ENCODE measurements at regions not wholly inside any gene's neighbourhood (a gene's known extent, or its start where the extent isn't known, plus 50 kb on each side); places are given as distances from the start of the nearest gene placed in this dataset.

DNA sequence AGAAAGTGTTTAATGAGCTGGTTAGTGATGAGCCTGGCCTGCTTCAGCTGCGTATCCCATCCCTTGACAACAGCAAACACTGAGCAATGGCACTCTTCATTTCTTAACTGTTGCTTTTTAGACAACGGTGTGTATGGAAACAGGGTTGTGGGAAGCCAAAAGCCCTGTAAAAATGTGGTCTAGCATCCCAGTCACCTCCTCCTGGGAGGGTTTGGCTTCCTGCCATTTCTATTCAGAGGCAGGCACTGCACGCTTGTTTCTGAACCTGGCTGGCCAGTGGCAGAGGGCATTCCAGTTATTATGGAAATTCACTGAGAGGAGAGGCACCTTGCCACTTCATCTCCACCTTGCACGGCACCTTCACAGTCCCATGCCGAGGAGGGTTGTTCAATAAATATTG lies 123.0 kb upstream of the ADARB2 start:
- no peak for DNase-seq (ENCODE audit: extremely low spot score)
- no peak for TF ChIP-seq HDGF (IDR thresholded peaks at IDR 0.05; ENCODE audit: borderline replicate concordance)
- TF ChIP-seq, protein P1, sequence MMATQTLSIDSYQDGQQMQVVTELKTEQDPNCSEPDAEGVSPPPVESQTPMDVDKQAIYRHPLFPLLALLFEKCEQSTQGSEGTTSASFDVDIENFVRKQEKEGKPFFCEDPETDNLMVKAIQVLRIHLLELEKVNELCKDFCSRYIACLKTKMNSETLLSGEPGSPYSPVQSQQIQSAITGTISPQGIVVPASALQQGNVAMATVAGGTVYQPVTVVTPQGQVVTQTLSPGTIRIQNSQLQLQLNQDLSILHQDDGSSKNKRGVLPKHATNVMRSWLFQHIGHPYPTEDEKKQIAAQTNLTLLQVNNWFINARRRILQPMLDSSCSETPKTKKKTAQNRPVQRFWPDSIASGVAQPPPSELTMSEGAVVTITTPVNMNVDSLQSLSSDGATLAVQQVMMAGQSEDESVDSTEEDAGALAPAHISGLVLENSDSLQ (IDR thresholded peaks at IDR 0.05) = no peak
- TF ChIP-seq ZNF384 (IDR thresholded peaks at IDR 0.05) = no peak
- TF ChIP-seq TARDBP (IDR thresholded peaks at IDR 0.05) = no peak
- no peak for TF ChIP-seq SP1 (IDR thresholded peaks at IDR 0.05)
- TF ChIP-seq CTBP1 (IDR thresholded peaks at IDR 0.05; ENCODE audit: borderline replicate concordance) = no peak
- no peak for TF ChIP-seq NFRKB (IDR thresholded peaks at IDR 0.05)
- no peak for TF ChIP-seq FOXM1 (IDR thresholded peaks at IDR 0.05; ENCODE audit: borderline replicate concordance)
- TF ChIP-seq BHLHE40 (IDR thresholded peaks at IDR 0.05; ENCODE audit: borderline replicate concordance) = no peak
- no peak for TF ChIP-seq SUZ12 (IDR thresholded peaks at IDR 0.05)
- TF ChIP-seq ELF4 (IDR thresholded peaks at IDR 0.05) = no peak
- no peak for TF ChIP-seq ARNT (IDR thresholded peaks at IDR 0.05)
- TF ChIP-seq L3MBTL2 (conservative IDR thresholded peaks at IDR 0.05) = no peak
- no peak for TF ChIP-seq FOXK2 (IDR thresholded peaks at IDR 0.05)
- CTCF ChIA-PET = no interaction called here
- POLR2A ChIA-PET = no interaction called here

DNA sequence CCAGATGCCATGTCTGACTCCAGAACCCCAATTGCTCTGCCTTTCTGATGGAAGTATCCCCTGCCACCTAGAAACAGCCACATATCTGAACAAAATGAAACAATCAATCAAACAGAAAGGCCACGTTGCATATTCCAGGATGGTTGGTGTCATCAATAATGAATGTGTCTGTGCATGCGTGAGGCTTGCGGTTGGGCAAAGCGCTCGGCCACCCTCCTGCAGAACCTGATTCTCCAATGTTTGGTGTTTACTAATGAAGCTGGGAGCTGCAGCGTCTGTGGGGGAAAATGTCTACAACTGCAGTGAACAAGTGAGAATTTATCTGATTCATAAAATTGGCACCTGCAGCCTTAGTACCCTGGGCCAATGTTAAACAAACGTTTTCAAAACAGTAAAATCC lies 121.2 kb upstream of the ADARB2 start:
- DNase-seq (ENCODE audit: extremely low spot score) = no peak
- POLR2A ChIA-PET = no interaction called here
- TF ChIP-seq NFRKB (IDR thresholded peaks at IDR 0.05) (no peak), ARNT (IDR thresholded peaks at IDR 0.05) (no peak), CTBP1 (IDR thresholded peaks at IDR 0.05; ENCODE audit: borderline replicate concordance) (no peak), FOXK2 (IDR thresholded peaks at IDR 0.05) (no peak), LEF1 (IDR thresholded peaks at IDR 0.05; ENCODE audit: borderline replicate concordance) (no peak), FOXA1 (IDR thresholded peaks at IDR 0.05) (no peak), HDGF (IDR thresholded peaks at IDR 0.05; ENCODE audit: borderline replicate concordance) (no peak)
- CTCF ChIA-PET = no interaction called here

DNA sequence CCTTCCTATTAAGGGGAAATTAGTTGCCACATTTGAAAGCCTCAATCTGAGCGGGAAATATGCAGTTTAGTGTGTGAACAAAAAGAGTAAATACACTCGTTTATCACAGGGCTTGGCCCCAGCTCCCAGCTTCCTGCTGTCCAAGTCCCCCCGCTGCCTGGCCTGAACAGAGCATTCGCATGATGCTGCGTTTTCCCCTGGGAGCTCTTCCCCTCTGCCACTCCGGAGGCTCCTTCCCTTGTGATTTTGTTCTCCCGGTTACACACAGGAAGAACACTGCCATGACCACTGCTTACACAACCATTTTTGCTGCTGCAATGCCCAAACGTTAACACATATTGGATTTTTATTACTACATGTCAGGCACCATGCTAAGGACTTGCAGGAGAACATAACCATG lies 120.7 kb upstream of the ADARB2 start:
- ChIA-PET POLR2A (no interaction called here), CTCF (no interaction called here)
- TF ChIP-seq CTBP1 (IDR thresholded peaks at IDR 0.05; ENCODE audit: borderline replicate concordance) = no peak
- DNase-seq (ENCODE audit: extremely low spot score) = no peak

DNA sequence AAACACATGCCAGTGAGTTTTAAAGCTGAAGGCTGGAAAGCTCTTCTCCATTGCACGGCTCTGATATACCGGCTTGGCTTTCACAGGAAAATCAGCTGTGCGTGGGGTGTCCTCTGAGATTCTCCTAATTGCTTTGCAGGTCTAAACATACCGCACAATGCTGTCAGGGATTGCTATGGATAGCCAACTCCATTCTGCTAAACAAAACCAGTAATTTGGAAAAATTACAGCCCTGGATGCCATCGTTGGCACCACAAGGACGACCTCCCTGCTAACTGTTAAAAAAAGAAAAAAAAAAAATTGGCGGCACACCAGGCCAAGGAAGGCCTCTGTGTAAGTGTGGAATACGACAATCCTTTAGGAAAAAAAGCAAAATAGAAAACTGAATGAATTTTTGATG lies 118.6 kb upstream of the ADARB2 start:
- ChIA-PET POLR2A (no interaction called here), CTCF (no interaction called here)
- no peak for DNase-seq (ENCODE audit: extremely low spot score)
- TF ChIP-seq FOXK2 (IDR thresholded peaks at IDR 0.05) (no peak), ZNF384 (IDR thresholded peaks at IDR 0.05) (no peak), LEF1 (IDR thresholded peaks at IDR 0.05; ENCODE audit: borderline replicate concordance) (no peak), ELF4 (IDR thresholded peaks at IDR 0.05) (no peak), L3MBTL2 (conservative IDR thresholded peaks at IDR 0.05) (no peak), SUZ12 (IDR thresholded peaks at IDR 0.05) (no peak), BHLHE40 (IDR thresholded peaks at IDR 0.05; ENCODE audit: borderline replicate concordance) (no peak), NFRKB (IDR thresholded peaks at IDR 0.05) (no peak), ARNT (IDR thresholded peaks at IDR 0.05) (no peak), CTBP1 (IDR thresholded peaks at IDR 0.05; ENCODE audit: borderline replicate concordance) (no peak), FOXM1 (IDR thresholded peaks at IDR 0.05; ENCODE audit: borderline replicate concordance) (no peak), SP1 (IDR thresholded peaks at IDR 0.05) (no peak), TARDBP (IDR thresholded peaks at IDR 0.05) (no peak), FOXA1 (IDR thresholded peaks at IDR 0.05) (no peak), HDGF (IDR thresholded peaks at IDR 0.05; ENCODE audit: borderline replicate concordance) (no peak)
- TF ChIP-seq, protein P1 (IDR thresholded peaks at IDR 0.05) = no peak

DNA sequence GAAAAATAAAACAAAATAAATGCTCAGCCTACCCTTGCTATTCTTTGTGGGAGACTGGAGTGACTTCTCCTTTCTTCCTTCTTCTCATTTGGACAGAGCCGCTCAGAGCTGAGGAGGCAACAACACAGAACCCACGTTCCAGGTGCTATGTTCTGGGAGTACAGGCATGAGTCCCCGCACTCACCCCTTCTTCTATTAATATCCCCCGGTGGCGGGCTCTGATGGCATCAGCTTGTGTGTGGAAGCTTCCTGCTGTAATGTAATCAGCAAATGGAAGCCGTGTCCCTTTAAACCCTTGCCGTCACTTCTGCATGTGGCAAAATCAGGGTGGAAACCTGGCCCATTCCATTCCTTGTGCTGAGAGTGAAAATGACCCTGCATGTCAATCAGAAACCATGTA lies 116.9 kb upstream of the ADARB2 start:
- ChIA-PET POLR2A (no interaction called here), CTCF (no interaction called here)
- no peak for TF ChIP-seq FOXM1 (IDR thresholded peaks at IDR 0.05; ENCODE audit: borderline replicate concordance)
- no peak for TF ChIP-seq HDGF (IDR thresholded peaks at IDR 0.05; ENCODE audit: borderline replicate concordance)
- TF ChIP-seq ELF4 (IDR thresholded peaks at IDR 0.05) = no peak
- TF ChIP-seq BHLHE40 (IDR thresholded peaks at IDR 0.05; ENCODE audit: borderline replicate concordance) = no peak
- no peak for DNase-seq (ENCODE audit: extremely low spot score)

DNA sequence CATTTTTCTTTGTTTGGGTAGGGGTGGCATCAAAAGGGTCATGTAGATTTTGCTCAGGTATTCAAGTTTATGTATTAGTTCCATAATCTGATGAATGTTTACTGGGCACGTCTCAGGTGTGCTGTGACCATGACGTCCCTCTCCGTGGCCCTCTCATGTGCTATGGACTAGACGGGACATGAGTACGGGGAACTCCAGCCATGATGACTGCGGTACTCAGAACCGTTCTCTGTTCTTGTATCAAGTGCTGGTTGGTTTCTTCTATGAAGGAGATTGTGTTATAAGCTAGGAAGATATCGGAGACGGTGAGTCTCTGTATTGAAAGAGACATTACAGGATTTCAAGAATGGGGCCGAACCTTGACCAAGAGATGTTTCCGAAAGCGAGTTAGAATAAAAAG lies 116.5 kb upstream of the ADARB2 start:
- CTCF ChIA-PET = no interaction called here
- POLR2A ChIA-PET = no interaction called here
- DNase-seq (ENCODE audit: extremely low spot score) = no peak
- no peak for TF ChIP-seq FOXA1 (IDR thresholded peaks at IDR 0.05)
- no peak for TF ChIP-seq ARNT (IDR thresholded peaks at IDR 0.05)
- TF ChIP-seq TARDBP (IDR thresholded peaks at IDR 0.05) = no peak
- no peak for TF ChIP-seq FOXK2 (IDR thresholded peaks at IDR 0.05)
- TF ChIP-seq NFRKB (IDR thresholded peaks at IDR 0.05) = no peak
- TF ChIP-seq LEF1 (IDR thresholded peaks at IDR 0.05; ENCODE audit: borderline replicate concordance) = no peak
- TF ChIP-seq SUZ12 (IDR thresholded peaks at IDR 0.05) = no peak
- TF ChIP-seq L3MBTL2 (conservative IDR thresholded peaks at IDR 0.05) = no peak
- TF ChIP-seq CTBP1 (IDR thresholded peaks at IDR 0.05; ENCODE audit: borderline replicate concordance) = no peak
- TF ChIP-seq BHLHE40 (IDR thresholded peaks at IDR 0.05; ENCODE audit: borderline replicate concordance) = no peak
- TF ChIP-seq FOXM1 (IDR thresholded peaks at IDR 0.05; ENCODE audit: borderline replicate concordance) = no peak
- no peak for TF ChIP-seq ELF4 (IDR thresholded peaks at IDR 0.05)
- TF ChIP-seq, protein P1 (IDR thresholded peaks at IDR 0.05) = no peak
- TF ChIP-seq HDGF (IDR thresholded peaks at IDR 0.05; ENCODE audit: borderline replicate concordance) = no peak
- no peak for TF ChIP-seq SP1 (IDR thresholded peaks at IDR 0.05)
- TF ChIP-seq ZNF384 (IDR thresholded peaks at IDR 0.05) = no peak

DNA sequence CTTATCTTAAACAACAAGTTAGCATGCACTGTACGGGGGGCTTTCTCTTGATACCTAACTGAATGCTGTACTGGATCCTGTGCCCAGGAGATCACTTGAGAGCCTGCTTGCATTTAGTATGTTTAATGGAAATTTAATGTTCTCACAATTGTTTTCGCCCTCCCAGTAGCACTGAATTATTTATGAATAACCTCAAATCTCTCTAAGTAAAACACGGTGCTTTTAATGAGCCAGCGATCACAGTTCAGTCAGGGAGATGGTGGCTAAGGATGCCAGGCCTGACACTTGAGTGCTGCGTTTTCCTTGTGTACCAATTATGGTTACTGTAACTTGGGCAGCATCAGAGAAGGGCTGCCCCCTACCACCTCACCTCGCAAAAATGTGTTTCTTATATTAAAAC lies 115.5 kb upstream of the ADARB2 start:
- CTCF ChIA-PET = no interaction called here
- DNase-seq (ENCODE audit: extremely low spot score) = no peak
- TF ChIP-seq ZNF384 (IDR thresholded peaks at IDR 0.05) = no peak
- POLR2A ChIA-PET = no interaction called here
